ENCODE measurements at regions not wholly inside any gene's neighbourhood (a gene's known extent, or its start where the extent isn't known, plus 50 kb on each side); places are given as distances from the start of the nearest gene placed in this dataset.
"Not testable (repeated sequence)": the region's sequence is repeated elsewhere in the genome, so short reads cannot be mapped to it uniquely, and the experiment has no call there.

DNA sequence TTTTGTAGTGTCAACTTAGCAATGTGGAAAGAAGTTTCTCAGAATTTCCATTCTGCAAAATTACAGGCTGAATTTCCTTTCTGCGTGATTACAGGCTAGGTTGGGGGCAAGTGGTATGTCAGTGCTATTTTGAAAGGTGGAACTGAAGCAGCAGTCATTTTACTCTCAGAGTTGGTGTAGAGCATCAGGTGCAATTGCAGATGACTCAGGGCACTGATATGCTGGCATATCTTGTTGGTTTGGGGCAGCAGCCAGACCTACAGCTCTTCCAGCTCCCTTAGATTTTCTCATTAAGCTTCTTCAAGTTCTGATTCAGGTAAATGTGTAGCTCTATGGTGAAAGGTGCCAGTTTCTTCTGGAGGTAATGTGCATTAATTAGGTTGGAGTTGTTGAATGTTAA is 930.7 kb upstream of the PCDH10 start:
- no peaks in the 10 kb centered on the region for H4K20me1 ChIP-seq (ENCODE audit: insufficient read depth, low read length)
- no peaks in the 10 kb centered on the region for H3K27me3 ChIP-seq (ENCODE audit: insufficient read depth, low read length)
- H3K4me2 ChIP-seq (ENCODE audit: low read length), result no peak overlapping the region
- H3F3A ChIP-seq (ENCODE audit: insufficient read depth, low read length), result no peaks in the 10 kb centered on the region
- H3K36me3 ChIP-seq (ENCODE audit: insufficient read depth, low read length), result no peaks in the 10 kb centered on the region
- H3K27ac ChIP-seq (ENCODE audit: low read depth, low read length, poor library complexity, severe bottlenecking), result no peak overlapping the region
- H3K9me2 ChIP-seq (ENCODE audit: low read depth, low read length), result no peaks in the 10 kb centered on the region
- H3K4me1 ChIP-seq (ENCODE audit: insufficient read depth, low read length, severe bottlenecking), result peaks cover 7% of the 10 kb centered on the region
- H3K9me3 ChIP-seq (ENCODE audit: low read length), result peaks cover 5% of the 10 kb centered on the region; the same call in 1 of the 2 replicates
- H2AFZ ChIP-seq (ENCODE audit: low read length), result no peak overlapping the region; the same call in 1 of the 2 replicates
- no peak overlapping the region for H3K4me3 ChIP-seq (ENCODE audit: low read depth, low read length, poor library complexity, severe bottlenecking)
- H3K9ac ChIP-seq (ENCODE audit: low read length), result no peak overlapping the region
- H3K79me2 ChIP-seq (ENCODE audit: insufficient read depth, low read length), result no peaks in the 10 kb centered on the region
- TF ChIP-seq, protein P1, sequence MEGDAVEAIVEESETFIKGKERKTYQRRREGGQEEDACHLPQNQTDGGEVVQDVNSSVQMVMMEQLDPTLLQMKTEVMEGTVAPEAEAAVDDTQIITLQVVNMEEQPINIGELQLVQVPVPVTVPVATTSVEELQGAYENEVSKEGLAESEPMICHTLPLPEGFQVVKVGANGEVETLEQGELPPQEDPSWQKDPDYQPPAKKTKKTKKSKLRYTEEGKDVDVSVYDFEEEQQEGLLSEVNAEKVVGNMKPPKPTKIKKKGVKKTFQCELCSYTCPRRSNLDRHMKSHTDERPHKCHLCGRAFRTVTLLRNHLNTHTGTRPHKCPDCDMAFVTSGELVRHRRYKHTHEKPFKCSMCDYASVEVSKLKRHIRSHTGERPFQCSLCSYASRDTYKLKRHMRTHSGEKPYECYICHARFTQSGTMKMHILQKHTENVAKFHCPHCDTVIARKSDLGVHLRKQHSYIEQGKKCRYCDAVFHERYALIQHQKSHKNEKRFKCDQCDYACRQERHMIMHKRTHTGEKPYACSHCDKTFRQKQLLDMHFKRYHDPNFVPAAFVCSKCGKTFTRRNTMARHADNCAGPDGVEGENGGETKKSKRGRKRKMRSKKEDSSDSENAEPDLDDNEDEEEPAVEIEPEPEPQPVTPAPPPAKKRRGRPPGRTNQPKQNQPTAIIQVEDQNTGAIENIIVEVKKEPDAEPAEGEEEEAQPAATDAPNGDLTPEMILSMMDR (IDR thresholded peaks at IDR 0.05; ENCODE audit: low read length), result no peak
- TF ChIP-seq EZH2 (IDR thresholded peaks at IDR 0.05; ENCODE audit: borderline replicate concordance, low read length), result no peak

DNA sequence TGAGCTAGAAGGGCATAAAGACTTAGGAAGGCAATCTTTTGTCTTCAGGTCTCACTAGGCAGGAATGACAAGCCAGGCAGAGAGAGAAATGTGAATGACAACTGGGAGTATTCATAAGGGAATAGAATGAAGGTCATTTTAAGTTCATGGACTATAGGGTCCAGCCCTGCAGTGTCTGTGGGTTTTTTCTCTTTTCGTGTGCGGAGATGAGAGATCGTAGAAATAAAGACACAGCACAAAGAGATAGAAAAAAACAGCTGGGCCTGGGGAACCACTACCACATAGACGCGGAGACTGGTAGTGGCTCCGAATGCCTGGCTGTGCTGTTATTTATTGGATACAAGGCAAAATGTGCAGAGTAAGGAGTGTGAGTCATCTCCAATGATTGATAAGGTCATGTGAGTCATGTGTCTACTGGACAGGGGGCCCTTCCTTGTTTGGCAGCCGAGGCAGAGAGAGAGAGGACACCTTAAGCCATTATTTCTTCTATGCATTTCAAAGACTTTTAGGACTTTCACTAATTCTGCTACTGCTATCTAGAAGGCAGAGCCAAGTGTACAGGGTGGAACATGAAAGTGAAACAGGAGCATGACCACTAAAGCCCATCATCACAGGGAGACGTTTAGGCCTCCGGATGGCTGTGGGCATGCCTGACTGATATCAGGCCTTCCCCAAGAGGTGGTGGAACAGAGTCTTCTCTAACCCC is 921.8 kb upstream of the PCDH10 start:
- Histone ChIP-seq H4K20me1 (ENCODE audit: insufficient read depth, low read length) (no peaks in the 10 kb centered on the region), H2AFZ (ENCODE audit: low read length) (peak overlapping the region; percentile 5; the same call in 1 of the 2 replicates), H3K9me3 (ENCODE audit: low read length) (peaks cover 32% of the 10 kb centered on the region), H3K9me2 (ENCODE audit: low read depth, low read length) (no peaks in the 10 kb centered on the region), H3K4me1 (ENCODE audit: insufficient read depth, low read length, severe bottlenecking) (peaks cover 9% of the 10 kb centered on the region), H3F3A (ENCODE audit: insufficient read depth, low read length) (no peaks in the 10 kb centered on the region), H3K79me2 (ENCODE audit: insufficient read depth, low read length) (no peaks in the 10 kb centered on the region), H3K4me2 (ENCODE audit: low read length) (peak overlapping the region; percentile 65), H3K4me3 (ENCODE audit: low read depth, low read length, poor library complexity, severe bottlenecking) (peak overlapping the region; percentile 54), H3K9ac (ENCODE audit: low read length) (peak overlapping the region; percentile 62), H3K27me3 (ENCODE audit: insufficient read depth, low read length) (no peaks in the 10 kb centered on the region), H3K27ac (ENCODE audit: low read depth, low read length, poor library complexity, severe bottlenecking) (peak overlapping the region; percentile 38), H3K36me3 (ENCODE audit: insufficient read depth, low read length) (no peaks in the 10 kb centered on the region)
- TF ChIP-seq, protein P1 (IDR thresholded peaks at IDR 0.05; ENCODE audit: low read length), result no peak
- no peak for TF ChIP-seq EZH2 (IDR thresholded peaks at IDR 0.05; ENCODE audit: borderline replicate concordance, low read length)

DNA sequence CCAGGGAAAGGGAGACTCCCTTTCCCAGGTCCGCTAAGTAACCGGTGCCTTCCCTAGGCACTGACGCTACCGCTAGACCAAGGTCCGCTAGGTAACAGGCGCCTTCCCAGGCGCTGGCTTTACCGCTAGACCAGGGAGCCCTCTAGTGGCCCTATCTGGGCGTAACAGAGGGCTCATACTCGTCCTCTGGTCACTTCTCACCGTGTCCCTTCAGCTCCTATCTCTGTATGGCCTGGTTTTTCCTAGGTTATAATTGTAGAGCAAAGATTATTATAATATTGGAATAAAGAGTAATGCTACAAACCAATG is 921.3 kb upstream of the PCDH10 start:
- peak overlapping the region; percentile 38 for H3K27ac ChIP-seq (ENCODE audit: low read depth, low read length, poor library complexity, severe bottlenecking)
- peak overlapping the region; percentile 65 for H3K4me2 ChIP-seq (ENCODE audit: low read length)
- H4K20me1 ChIP-seq (ENCODE audit: insufficient read depth, low read length); H3K9me2 ChIP-seq (ENCODE audit: low read depth, low read length); H3K79me2 ChIP-seq (ENCODE audit: insufficient read depth, low read length); H3F3A ChIP-seq (ENCODE audit: insufficient read depth, low read length); H3K4me1 ChIP-seq (ENCODE audit: insufficient read depth, low read length, severe bottlenecking); H2AFZ ChIP-seq (ENCODE audit: low read length); H3K27me3 ChIP-seq (ENCODE audit: insufficient read depth, low read length); H3K36me3 ChIP-seq (ENCODE audit: insufficient read depth, low read length): not testable (repeated sequence)
- H3K9ac ChIP-seq (ENCODE audit: low read length), result peak overlapping the region; percentile 62
- peak overlapping the region; percentile 54 for H3K4me3 ChIP-seq (ENCODE audit: low read depth, low read length, poor library complexity, severe bottlenecking)
- H3K9me3 ChIP-seq (ENCODE audit: low read length), result peaks cover 36% of the 10 kb centered on the region
- TF ChIP-seq, protein P1 (IDR thresholded peaks at IDR 0.05; ENCODE audit: low read length), result peak; percentile 48; the same call in 1 of the 2 replicates
